ENCODE measurements at regions not wholly inside any gene's neighbourhood (a gene's known extent, or its start where the extent isn't known, plus 50 kb on each side); places are given as distances from the start of the nearest gene placed in this dataset.

GRCh38 chr6:98477231-98477630, 357.1 kb upstream of the POU3F2 start:
- TF ChIP-seq CTCF (IDR thresholded peaks at IDR 0.05) = no peak
- no peak for TF ChIP-seq POLR2A (IDR thresholded peaks at IDR 0.05)

Measured in testis (tissue), 2 donors.